NCI-H460 (cell line): ENCODE measurements at regions not wholly inside any gene's neighbourhood (a gene's known extent, or its start where the extent isn't known, plus 50 kb on each side); places are given as distances from the start of the nearest gene placed in this dataset.
A peak's percentile ranks its signal among the peaks of the same experiment; 100 is the strongest.
"Not testable (repeated sequence)": the region's sequence is repeated elsewhere in the genome, so short reads cannot be mapped to it uniquely, and the experiment has no call there.

Source experiments
- DNase-seq: peaks from one replicate; pipeline ENCODE4 v3.0.0-alpha.2; 2016; ENCODE audit warnings: low read depth; ENCODE audit errors: extremely low read depth

DNA sequence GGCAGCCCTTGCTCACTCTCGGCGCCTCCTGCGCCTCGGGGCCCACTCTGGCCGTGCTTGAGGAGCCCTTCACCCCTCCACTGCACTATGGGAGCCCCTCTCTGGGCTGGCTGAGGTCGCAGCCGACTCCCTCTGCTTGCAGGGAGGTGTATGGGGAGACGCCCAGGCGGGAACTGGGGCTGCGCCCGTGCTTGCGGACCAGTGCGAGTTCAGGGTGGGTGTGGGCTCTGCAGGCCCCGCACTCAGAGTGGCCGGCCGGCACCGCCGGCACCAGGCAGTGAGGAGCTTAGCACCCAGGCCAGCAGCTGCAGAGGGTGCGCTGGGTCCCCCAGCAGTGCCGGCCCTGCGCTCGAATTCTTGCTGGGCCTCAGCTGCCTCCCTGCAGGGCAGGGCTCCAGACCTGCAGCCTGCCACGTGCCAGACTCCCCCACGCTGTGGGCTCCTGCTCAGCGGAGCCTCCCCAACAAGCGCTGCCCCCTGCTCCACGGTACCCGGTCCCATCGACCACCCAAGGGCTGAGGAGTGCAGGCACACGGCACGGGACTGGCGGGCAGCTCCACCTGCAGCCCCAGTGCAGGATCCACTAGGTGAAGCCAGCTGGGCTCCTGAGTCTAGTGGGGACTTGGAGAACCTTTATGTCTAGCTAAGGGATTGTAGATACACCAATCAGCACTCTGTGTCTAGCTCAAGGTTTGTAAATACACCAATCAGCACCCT lies 54.0 kb upstream of the WWC2 start:
- not testable (repeated sequence) for DNase-seq

DNA sequence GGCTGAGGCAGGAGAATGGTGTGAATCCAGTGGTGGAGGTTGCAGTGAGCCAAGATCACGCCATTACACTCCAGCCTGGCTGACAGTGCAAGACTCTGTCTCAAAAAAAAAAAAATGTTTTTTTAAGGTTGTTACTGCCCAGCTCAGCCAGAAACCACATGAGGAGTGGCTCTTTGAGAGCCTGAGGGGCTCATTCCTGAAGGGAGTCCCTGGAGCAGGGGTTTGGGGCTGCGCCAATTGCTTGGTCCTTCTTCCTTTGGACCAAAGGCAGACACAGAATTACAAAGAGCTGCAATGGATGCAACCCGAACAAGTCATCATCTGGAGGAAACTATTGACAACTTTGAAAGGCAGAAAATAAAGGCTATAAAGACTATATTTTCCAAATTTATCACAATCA lies 60.6 kb upstream of the WWC2 start:
- no peak for DNase-seq

DNA sequence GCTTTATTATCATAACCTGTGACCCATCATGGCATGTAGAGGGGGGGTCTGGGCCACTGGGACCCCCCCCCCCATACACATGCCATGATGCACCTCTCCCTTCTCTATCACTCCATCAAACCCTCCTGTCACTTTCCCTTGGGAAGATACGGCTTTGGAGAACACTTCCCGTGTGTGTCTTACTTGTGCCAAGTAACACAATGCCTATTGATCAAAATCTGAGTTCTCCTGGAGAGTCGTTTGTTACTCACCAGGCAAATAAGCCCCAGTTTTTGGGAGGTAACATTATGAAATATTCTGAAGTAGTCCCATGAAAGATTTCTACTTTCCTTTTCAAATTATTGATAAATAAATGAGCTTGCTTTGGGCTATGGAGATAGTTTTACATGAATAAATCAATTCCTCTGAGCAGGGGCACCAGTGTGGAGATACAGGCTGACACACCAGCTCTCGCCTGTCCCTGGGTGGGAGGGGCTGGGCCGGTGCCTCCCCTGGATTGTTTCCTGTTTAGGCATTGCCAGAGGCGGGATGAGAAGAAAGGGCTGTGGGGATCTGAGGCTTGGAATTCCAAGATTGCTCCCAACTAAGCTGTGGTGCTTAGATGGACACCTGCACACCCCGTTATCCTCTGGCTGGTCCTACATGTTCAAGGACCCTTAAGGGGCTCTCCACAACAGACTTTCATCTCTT lies 63.2 kb upstream of the WWC2 start:
- DNase-seq = no peak

DNA sequence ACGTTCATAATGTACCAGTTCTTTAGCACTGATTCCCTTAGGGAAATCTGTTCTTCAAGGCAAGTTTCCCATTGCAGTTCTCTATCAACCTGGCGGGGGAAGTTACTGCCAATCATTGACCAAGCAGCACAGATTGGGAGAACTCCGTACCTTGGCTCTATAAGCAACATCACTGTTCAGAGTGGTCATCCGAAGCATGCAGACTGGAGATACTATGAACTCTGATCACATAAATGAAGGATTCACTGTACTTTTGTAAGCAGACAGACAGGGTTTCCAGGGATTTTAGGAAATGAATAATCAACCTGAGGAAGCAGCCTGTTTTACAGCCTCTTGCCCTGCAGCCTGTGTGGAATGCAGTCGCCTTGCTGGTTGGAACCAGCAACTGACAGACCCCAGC lies 63.8 kb upstream of the WWC2 start:
- DNase-seq = no peak

DNA sequence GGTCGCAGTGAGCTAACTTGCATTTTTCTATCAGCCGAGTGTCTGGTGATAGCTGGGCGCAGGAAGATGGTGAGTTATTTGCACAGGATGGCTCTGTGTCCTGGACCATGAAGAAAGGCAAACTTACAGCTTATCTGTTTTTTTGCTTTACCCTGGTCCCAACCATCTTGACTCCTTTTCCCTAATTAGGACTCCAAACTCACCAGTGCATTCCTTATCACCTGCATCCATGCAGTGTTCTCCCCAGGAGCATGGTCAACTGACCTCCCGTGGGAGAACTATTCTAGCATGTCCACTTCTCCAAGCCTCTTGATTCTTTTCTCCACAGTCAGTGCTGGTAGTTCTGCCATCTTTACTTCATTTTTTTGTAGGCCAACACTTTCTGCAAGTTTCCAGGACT lies 68.2 kb upstream of the WWC2 start:
- DNase-seq = no peak

DNA sequence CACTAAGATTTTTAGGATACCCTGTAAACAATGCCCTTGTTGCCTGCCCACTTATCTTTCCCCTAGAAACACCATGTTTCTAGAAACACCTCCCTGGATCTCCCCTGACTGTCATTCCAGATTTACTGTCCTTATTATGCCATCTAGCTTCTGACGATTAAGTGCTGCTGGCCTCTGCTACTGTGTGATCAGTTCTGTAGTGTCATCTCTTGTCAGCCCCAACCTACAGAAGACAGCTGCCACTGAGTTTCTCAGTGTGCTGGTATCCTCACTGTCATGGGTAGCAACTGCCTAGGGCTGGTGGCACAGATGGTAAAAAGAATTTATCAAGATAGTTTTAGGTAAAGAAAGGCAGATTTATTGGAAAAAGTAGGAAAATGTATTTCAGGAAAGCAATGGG lies 68.7 kb upstream of the WWC2 start:
- no peak for DNase-seq

DNA sequence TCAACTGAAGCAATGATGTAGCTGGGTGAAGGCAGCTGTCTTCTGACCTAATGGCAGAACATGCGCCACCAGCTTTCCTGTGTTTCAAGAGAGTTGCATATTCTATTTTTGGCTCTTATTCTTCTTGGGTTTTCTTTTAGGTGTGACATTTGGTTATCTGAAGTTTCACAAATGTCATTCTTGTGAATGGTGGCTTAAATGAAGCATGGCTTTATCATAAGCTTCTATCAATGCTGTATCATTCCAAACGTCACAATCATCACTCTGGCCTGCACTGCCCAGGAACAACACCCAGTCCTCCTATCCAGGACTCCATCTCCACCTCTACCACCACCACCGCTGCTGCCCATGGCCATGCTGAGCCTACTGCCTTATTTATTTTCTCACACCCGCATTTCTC lies 69.7 kb upstream of the WWC2 start:
- DNase-seq = no peak

DNA sequence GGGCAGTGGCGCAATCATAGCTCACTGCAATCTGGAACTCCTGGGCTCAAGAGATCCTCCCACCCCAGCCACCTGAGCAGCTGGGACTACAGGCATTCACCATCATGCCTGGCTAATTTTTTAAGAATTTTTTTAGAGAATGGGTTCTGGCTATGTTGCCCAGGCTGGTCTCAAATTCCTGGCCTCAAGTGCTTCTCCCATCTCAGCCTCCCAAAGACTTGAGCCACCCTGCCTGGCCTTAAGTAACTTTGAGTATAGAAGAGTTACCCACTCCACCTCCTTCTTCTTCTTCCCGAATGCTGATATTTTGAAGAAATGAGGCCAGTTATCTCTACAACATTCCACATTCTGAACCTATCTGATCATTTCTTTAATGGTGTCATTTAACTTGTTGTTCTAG lies 72.4 kb upstream of the WWC2 start:
- no peak for DNase-seq

DNA sequence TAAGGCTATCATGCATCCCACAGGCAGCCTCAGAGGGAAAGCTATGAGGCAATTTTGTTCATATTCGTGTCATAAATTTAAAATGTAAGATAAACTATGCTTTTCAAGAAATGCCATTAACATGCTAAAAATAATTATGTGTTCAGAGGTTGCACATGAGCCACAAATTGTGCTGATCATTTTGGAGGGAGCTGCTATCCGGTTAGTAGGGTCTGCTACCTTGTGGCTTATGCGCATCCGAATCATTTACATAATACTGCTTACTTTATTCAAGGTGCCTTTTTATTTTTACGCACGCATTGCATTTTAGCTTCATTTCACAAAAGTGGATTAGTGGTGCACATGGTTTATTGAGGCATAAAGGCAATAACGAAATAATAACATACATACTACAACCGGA lies 76.4 kb upstream of the WWC2 start:
- no peak for DNase-seq

DNA sequence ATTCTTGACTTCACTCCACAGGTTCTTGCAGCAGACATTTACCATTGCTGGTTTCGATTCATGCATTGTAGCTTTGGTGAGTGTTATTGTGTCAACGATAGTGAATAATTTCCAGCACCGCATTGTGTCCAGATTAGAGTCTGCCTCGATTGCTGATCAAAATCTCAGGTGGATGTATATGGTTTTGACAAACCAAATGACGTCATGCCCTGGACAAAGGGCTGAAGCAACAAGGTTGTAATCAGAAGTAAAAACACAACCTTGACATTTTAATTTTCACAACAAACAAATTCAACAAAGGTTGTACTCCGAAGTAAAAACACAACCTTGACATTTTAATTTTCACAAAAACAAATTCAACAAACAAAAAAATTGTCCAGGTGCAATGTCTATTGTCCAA lies 81.1 kb upstream of the WWC2 start:
- DNase-seq = no peak

DNA sequence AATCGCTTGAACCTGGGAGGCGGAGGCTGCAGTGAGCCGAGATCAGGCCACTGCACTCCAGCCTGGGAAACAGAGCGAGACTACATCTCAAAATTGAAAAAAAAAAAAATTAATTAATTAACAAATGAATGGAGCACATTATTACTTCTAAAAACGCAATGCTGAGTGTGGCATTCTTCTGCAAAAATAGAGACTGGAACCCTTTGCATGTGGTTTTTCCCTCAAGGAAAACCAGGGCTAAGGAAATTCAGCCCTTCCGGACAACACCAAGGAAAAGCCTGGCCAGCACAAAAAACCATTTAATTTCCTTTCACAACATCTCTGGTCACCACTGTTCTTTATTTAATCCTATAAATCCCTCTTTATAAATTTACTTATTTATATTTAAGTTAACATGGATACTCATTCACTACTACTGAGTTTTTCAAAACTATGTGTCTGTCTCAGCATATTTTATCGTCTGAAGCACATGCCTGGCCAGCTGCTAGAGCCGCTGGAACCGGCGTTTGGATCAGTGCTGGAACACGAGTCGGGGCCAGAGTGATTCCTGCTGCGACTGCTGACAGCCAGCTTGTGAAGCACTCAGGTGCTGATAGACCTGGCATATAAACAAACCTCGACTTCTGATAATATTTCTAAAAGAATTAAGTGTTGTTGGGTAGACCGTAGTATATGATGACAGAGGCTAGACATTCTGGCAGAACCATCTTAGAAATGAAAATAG lies 84.5 kb upstream of the WWC2 start:
- no peak for DNase-seq

DNA sequence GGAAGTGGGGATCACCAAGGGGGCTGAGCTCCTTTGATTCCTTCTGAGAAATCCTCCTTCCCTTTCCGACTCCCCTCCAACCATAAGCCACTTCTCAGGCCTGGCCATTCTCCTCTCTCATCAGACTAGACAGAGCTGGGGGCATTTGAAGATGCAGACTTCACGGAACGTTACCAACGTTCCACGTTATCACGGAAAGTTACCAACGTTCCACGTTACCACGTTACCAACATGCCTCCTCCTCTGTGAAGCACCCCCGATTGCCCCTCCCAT lies 85.4 kb upstream of the WWC2 start:
- DNase-seq = no peak

DNA sequence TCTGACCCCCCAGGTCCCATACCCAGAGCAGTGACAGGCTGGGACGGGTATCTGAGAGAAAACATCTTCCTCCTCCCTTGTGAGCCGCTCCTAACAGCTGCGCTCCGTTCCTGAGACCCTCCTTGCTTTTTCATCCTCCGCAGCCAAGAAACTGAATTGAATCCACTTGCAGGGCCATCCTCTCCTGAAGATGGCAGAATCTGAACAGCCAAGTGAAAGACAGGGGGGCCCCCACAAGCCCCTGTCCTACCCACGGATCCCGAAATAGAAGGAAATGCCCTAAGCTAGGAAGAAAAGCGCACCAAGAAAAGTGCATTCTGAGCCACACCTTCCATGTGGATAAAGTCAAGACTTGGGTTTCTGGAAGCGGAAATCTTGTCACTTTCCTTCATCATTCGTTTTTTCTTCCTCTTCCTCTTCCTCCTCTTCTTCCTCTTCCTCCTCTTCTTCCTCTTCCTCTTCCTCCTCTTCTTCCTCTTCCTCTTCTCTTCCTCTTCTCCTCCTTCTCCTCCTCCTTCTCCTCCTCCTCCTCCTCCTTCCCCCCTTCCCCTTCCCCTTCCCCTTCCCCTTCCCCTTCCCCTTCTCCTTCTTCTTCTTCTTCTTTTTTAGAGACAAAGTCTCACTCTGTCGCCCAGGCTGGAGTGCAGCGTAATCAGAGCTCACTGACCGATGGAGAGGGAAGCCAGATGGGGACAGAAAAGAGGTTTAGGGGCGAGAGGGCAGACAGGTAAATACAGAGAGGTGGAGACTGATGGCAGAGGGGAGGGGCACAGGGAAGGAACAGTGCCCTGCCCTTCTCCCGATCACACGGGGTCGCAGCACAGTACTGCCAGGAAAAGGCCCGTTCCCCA lies 86.0 kb upstream of the WWC2 start:
- DNase-seq = no peak

DNA sequence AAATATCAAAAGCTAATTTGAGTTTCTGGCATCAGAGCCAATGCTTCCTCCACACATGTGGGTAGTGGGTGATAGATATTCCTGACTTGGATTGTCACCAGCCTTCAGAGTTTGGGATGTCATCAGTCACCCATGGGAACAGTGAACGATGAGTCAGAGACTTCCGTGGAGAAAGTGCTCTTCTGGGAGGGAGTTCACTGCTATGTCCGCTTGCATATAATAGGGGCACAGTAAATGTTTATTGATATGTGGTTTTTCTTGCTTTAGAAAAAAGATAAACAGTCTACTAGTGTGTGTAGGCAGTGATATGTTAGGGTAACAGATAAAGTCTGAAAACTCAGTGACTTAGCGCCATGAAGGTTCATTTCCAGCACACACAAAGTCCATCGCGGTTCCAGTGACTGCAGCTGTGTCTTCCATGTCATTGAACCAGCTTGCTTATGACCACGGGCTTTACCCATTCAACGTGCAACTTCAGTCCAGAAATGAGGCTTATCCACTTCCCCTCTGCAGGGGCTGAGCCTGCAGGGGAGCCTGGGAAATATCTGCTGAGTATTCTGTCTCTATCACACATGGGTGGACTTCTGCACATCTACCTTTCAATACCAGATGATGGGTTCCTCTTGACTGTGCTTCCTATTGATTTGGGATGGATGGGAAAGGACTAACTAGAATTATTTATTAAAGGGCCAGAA lies 87.7 kb upstream of the WWC2 start:
- DNase-seq = no peak

DNA sequence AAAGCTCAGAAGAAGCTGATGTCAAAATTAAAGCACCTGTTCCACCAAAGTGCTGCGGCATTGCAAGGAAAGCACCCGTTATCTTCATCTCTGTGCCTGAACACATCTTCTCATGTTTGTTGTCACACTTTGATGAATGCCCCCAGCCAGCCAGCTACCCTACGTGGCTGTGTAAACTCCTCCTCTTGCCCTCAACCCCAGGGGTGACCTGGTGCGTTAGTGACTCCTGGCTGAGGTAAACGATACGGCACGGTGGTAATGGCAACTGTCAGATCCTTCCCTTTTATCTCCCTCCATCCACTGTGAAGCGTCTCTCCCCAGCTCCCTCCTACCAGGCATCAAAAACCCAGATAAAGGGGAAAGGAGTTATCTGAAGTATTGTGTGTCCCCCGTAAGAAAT lies 90.6 kb upstream of the WWC2 start:
- no peak for DNase-seq

DNA sequence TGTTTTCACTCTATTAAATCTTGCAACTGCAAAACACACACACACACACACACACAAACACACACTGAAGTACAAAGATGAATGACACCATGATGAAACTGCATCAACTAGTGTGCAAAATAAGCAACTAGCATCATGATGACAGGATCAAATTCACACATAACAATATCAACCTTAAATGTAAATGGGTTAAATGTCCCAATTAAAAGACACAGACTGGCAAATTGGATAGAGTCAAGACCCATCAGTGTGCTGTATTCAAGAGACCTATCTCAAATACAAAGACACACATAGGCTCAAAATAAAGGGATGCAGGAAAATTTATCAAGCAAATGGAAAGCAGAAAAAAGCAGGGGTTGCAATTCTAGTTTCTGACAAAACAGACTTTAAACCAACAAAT lies 87.2 kb upstream of the DCTD start:
- DNase-seq = not testable (repeated sequence)

DNA sequence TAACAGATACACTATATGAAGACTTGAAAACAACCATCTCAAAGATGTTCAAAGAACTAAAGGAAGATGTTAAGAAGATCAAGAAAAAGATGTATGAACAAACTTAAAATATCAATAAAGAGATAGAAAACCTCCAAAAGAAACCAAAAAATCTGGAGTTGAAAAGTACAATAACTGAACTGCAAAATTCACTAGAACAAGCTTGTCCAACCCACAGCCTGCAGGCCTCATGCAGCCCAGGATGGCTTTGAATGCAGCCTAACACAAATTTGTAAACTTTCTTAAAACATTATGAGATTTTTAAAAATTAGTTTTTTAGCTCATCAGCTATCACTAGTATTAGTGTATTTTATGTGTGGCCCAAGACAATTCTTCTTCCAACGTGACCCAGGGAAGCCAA lies 77.0 kb upstream of the DCTD start:
- no peak for DNase-seq

DNA sequence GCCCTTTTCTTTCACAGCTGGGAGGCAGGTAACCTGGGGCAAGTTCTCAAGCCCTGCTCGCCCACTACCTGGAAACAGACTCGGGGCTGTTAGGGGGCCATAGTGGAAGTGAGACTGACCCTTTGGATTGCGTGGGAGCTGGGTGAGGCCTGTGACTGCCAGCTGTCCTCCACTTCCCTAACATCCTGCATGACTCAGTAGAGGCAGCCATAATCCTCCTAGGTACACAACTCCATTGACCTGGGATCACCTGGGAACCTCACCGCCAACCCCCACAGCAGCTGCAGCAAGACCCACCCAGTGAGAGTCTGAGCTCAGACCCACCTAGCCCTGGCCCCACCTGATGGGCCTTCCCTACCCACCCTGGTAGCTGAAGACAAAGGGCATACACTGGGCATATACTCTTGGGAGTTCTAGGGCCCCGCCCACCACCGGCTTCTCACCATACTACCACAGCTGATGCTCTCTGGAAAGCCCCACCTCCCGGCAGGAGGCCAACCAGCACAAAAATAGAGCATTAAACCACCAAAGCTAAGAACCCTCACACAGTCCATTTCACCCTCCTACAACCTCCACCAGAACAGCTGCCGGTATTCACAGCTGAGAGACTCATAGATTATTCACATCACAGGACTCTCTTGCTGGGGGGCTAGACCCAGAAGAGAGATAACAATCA lies 61.1 kb upstream of the DCTD start:
- no peak for DNase-seq

DNA sequence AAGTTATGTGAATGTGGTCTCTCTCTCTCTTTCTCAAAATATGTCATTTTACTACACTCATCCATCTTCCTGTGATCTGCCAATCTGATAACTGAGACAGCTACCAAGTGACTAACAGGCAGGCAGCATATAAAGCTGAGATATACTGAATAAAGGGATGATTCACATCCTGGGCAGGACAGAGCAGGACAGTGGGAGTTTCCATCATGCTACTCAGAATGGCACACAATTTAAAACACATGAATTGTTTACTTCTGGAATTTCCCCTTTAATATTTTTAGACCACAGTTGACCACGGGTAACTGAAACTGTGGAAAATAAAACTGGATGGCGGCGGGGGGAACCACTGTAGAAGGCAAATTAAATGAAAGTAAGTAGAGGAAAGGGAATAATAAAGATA lies 58.6 kb upstream of the DCTD start:
- DNase-seq = peak; percentile 42

DNA sequence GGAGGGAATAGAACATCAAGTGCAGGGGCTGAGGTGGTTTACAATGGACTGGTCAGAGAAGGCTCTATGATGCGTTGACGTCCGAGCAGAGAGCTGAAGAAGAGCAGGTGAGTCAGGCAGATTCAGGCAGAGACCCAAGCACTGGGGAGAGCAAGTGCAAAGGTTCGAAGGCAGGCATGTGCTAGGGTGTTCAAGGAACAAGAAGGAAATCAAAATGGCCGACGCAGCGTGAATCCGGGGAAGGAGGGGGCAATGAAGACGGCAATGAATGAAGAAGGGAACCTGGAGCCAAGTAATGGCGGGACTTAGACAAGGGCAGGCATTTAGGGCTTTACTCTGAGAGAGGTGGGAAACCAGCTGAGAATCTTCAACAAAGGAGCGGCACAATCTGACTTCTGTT lies 56.8 kb upstream of the DCTD start:
- no peak for DNase-seq
